ENCODE measurements at regions not wholly inside any gene's neighbourhood (a gene's known extent, or its start where the extent isn't known, plus 50 kb on each side); places are given as distances from the start of the nearest gene placed in this dataset.

DNA sequence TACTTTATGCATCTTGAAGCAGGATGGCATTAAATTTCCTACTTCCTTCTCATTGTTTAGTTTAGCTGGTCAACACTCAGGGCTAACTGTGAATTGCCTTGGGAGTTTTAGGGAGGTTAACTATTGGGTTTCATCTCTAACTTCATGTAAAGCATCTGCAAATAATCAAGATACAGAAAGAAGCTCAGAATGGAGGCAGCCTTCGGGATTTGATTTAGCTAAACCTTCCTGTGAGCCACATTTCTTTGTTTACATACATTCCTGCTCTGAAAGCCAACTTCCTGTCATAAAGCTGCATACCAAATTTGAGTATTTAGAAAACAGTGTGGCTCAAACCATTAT lies 131.7 kb upstream of the PCDH18 start:
- DNase-seq, result no peak

DNA sequence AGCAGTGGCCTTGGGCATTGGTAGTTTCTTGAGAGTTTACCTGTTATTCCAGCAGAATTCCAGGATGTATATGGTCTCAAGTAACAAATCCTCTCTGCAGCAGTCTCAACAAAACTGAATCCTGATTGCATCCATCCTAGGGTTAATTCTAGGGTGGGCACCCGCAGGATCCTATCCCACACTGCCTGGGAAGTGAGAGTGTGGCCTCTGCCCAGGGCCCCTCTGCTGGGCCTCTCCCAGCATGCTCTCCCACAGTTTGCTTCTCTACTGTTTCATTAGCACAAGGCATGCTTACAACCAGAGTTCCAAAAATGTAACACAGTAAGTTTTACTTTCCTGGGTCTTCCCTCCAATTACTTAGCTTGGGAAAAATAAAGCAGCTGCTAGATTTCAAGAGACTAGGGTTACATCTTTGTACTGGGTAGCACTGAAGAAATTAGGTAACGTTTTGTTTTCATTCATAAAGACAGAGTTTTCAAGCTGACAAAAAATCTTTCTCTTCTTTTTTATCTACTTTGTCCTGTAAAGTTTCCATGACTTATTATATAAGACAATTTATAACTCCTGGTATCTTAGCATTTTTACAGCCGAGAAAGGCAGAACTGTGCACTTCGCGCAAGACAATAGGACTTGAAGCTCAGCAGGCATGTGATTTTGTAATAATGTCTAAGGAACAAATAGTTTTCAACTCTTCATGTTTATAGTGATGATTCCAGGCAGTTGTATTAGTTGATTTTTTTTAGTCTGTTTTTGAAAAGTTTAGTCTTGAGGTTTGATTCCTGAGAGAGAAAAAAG lies 131.2 kb upstream of the PCDH18 start:
- DNase-seq, result no peak

DNA sequence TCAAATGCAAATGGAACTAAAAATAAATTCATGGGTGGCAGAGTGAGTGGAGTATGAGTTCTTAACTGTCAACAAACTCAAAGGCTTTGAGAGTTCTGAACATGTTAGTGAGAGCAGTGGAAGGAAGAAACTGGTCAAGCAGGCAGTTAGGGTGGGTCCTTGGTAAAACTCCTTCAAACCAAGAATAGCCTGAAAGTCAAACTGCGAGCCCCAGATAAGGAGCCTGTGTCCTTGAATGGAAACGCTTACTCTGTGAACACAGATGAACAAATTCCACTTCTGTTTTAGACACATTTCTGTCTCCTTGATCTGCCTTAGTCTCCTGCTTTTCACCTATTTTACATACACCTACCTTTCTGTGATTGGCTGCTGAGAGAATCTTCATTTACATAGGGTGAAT lies 129.4 kb upstream of the PCDH18 start:
- no peak for DNase-seq

DNA sequence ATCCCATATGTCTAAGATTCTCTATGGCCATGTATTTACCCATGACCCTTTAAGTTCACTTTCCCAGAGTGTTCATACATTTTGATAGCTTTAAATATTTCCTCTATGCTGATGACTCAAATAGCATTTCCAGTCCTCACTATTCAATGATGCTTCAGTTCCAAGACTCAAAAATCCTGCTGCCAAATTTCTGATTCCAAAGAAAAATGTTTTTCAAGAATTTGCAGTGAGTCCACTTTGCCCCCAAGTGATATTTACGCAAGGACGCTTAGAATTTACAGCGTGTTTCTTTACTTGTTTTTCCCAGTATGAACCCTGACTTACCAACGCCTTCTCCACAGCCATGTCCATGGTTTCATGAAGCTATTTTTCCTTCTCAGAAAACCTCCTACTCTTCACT lies 127.9 kb upstream of the PCDH18 start:
- no peak for DNase-seq

DNA sequence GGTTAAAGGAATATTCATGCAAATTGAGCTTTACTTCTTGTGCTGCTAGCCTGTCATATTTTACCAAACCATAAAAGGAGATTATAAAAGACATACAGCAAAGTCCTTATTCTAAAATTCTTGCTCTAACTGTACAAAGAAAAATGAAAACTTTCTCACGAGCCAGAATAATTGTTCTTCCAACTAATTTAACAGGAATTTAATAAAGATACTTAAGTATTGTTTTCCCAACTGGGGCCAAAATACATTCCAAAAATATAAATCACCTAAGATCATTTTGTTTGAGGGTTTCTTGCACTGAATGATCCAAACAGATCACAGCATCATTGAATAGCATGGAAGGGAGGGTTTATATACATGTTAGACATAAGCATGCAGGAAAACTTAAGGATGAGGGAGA lies 127.1 kb upstream of the PCDH18 start:
- DNase-seq, result no peak

DNA sequence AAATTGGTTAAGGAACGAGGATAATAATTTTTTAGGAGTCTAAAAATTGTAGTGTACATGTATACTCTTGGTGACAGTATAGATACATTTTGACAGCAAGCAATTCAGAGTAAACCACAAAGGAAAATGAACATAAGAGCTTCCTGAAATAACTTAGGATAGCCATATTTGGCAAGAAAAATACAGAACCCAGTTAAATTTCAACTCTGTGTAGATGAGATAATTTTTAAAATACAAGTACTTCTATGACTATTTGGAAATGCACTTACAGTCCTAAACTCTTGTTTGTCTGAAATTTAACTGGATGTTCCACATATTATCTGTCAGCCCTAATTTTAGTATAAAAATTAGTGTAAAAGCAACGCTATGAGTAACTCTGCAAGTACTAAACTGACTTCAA lies 124.4 kb upstream of the PCDH18 start:
- DNase-seq, result no peak

DNA sequence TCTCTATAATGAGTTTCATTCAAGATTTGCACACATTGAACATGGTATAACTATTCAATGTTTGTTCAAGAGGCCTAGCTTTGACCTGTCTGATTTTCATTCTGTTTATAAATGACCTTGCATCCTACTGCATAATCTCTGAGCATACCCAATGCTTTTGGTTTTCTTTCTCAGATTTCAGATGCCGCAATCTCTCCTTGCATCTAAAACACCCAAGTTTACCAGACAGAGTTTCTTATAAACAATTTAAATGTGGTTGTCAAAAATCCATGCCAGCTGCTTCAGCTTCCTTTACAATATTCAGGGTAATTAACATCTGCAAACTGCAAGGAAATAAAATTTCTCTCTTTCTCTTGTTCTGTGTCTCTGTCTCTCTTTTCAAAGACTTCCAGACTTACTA lies 123.0 kb upstream of the PCDH18 start:
- DNase-seq, result no peak

DNA sequence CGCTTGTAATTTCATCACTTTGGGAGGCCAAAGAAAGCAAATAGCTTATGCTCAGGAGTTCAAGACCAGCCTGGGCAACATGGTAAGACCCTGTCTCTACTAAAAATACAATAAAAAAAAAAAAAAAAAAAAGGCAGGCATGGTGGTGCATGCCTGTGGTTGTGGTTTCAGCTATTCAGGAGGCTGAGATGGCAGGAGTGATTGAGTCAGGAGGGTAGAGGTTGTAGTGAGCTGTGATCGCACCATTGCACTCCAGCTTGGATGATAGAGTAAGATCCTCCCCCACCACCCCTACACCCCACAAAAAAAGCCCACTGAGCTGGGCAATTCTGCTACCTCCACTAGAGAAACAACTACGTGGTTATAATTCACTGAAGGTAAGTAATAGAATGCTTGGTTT lies 118.8 kb upstream of the PCDH18 start:
- no peak for DNase-seq

DNA sequence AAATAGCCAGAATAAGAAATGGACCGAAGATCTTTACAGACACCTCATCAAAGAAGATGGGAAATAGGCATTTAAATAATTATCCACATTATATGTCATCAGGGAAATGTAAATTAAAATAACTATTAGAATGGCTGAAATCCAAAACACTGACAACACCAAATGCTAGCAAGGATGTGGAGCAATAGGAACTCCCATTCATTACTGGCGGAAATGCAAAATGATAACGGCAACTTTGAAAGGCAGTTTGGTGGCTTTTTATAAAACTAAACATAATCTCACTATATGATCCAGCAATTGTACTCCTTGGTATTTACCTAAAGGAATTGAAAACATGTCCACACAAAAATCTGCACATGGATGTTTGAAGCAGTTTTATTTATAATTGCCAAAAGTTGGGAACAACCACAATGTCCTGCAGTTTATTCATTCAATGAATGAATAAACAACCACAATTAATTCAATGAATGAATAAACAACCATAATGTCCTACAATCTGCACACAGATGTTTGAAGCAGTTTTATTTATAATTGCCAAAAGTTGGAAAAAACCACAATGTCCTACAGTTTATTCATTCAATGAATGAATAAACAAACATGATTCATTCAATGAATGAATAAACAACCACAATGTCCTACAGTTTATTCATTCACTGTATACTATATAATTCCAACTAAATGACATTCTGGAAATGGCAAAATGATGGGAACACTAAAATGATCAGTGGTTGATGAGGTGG lies 117.6 kb upstream of the PCDH18 start:
- DNase-seq, result no peak

DNA sequence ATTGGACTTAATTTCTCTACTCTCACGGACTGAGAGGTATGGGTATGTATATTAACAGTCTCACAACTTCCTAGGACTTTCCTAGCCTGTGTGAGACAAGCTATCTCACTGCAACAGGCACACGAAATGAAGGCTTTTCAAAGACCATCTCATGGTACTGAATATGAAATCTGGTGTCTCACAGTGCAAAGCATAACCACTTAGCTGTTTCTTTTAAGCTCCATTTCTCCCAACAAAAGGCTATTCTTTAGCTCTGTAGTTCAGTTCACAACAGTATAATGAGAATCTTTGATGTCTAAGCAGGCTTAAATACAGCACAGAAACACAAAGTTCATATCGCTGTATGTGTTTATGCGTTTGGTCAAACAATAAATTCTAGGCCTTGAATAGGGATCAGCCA lies 116.2 kb upstream of the PCDH18 start:
- no peak for DNase-seq

DNA sequence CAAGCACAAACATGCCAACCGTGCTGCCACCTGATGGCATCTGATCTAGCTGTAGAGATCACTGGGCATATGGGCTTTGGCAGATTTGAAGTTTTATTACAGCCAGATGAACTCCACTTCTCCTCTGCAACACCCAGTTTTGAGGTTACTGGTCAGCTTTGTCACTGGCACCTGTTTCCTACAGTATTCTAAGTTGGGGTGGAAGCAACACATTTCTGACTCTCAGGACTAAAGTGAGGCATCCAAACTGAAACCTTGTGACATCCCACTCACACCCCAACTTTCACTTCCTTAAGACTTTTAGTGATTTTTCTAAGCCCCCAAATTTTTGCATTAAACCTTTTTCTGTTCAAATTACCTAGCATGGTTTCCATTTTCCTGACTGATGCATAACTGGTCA lies 115.1 kb upstream of the PCDH18 start:
- DNase-seq, result no peak

DNA sequence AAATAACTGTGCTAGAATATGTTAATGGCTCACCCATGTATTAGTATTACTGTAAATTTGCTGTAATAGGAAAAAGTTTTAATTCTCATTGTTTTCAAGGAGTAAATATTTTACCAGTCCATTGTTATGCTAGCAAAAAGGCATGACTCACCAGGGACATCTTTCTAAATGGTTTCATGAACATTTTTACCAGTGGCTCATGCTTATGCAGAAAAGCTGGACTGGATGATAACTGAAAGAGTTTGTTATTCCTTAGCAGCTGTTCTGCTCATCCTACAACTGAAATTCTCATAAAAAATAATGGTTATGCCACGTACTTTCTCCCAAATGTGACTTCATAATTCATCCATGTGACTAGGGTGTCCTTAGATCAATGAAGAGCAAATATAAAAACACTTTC lies 111.9 kb upstream of the PCDH18 start:
- DNase-seq, result no peak

DNA sequence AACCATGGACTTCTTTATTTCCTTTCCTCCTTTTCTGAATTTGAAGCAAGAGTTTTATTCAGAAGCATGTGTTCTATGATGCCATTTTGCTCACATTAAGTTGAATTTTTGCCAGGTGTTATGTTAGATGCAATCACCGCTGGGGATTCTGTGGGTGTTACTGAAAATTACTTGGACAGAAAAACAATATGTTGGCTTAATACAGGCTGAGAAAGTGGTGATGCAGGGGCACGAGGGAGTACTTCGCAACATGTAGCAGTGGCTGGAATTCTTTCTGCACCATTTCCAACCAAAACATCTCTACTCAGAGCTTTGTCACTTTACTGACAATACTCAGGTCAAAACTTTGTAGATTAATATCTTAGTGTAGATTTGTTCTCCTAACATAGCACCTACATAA lies 109.2 kb upstream of the PCDH18 start:
- no peak for DNase-seq

DNA sequence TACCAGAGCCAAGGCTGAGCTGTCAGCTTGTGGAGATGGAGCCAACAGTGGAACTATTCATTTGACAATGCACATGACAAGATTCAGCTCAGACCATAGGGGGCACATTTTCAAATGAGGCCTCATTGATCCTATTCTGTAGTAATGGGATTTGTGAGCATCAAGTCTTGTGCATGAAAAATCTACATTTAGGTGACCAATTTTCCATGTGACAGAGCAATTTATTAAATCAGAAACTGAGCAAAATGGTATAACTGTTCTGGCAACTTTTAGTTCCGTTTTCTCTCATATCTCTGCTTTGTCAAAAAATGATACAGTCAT lies 108.5 kb upstream of the PCDH18 start:
- no peak for DNase-seq

DNA sequence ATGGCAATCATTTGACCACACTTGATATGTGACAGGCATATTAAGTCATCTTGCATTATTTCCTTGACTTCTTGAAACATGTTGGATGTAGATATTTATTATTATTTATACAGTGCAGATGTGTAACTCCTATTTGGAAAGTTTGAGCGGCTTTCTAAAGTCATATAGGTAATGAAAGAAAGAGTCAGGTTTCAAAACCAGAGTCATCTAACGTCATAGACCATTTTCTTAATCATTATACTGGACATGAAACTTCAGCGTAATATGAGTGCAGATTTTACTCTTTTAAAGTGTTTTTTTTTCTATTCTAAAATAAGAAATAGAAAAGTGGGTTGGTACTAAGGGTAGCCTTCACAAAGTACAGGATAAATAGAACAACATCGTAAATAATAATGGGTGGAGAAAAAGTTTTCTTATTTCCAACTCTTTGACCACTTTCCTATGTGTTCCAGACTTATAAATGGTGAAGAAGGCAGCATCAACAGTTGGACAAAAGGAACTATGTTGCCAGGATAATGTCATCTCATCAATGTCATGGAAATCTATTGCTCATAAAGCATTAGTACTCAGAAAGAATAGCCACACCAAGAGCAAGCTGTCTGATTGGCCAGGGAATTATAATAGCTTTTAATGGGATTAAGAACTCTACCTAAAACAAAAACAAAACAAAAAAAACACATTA lies 108.0 kb upstream of the PCDH18 start:
- DNase-seq, result no peak

DNA sequence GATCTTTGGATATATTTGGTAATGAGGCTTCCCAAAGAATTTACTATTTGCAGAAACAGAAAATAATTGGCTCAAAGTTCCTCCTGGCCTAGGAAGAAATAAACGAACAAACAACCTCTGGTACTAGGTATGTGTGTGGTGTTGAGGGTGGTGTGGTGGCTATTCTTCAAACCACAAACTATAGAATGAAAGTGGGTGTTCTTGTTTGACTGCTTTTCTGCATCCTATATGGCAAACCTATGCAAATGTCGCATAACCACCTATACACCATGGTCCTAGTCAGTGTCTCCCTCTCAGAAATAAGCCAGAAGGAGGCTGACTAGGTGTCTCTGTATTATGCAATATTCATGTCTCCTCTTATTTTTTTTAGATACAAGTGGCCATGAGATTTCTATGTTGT lies 106.6 kb upstream of the PCDH18 start:
- no peak for DNase-seq

DNA sequence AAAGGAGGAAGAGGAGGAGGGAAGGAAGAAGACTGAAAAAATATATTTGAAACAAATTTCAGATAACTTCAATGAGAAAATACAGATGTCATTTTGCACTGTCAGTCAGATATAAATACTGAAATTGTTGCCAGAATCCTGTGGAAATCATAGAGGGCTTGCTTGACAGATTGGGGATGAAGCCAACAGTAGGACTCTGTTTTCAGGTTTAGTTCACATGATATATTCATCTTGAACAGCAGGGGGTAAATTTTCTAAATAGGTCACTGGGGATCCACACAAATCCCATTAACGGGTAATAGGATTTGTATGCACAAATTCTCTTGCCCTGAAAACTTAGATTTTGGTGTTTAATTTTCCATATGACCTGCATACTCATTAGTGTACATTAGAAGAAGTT lies 103.3 kb upstream of the PCDH18 start:
- no peak for DNase-seq

DNA sequence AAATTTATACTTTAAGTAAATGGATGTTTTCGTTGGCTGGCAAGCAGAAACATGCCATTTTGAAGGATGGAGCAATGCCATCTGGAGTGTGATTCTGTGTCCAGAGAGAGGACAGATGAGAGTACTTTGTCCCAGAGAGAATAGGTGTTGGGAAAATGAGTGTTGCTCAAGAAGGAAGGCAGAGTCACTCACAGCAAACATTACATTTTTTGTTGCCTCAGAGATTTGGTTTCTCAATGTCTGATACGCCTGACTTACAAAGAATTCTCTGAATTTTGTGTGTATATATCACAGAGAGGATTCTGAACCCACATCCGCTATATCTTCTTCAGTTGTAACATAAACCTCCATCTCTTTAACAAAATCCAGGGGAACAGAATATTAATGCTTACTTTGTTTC lies 102.8 kb upstream of the PCDH18 start:
- DNase-seq, result no peak

DNA sequence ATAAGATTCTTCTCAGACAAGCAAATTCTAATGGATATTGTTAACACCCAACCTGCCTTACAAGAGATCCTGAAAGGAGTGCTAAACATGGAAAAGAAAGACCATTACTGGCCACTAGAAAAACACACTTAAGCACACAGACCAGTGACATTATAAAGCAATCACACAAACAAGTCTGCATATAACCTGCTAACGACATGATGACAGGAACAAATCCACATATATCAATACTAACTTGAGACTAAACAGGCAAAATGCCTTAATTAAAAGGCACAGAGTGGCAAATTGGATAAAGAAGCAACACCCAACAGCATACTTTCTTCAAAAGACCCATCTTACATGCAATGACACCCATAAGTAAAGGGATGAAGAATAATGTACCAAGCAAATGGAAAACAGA lies 100.5 kb upstream of the PCDH18 start:
- DNase-seq, result no peak

DNA sequence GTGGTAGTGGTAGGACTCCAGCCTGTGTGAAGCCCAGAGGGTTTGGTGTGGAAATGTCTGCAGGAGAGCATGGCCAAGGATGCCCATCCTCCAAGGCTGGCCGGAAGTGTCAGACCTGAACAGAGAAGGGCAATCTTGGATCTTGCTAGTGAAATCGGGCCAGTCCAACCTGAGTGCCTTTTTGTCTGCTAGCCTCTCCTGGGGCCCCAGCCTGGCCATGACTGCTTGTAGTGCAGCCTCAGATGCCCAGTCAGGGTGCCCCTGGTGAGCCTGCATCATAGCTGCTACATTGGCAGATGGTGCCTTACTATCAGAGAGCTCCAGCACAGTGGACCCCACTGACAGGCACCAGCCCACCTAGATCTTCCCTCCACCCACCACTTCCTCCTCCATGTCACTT lies 99.3 kb upstream of the PCDH18 start:
- no peak for DNase-seq

DNA sequence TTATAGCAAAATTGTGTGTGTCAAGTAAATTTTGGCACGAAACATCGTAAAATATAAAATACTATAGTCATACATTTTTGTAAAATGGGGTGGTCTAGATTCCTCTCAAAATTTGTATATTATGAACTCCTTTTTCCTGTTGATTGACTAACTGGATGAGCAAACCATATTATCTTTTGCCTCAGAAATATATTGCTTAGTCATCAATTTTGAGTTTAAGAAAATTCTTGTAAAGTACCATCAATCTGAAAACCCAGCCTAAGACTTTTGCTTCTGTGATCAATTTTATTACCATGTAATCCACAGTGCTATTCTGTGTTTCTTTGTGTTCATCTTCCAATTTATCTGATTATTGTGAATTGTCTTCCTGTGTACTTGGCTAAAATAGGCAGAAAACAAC lies 98.0 kb upstream of the PCDH18 start:
- no peak for DNase-seq

DNA sequence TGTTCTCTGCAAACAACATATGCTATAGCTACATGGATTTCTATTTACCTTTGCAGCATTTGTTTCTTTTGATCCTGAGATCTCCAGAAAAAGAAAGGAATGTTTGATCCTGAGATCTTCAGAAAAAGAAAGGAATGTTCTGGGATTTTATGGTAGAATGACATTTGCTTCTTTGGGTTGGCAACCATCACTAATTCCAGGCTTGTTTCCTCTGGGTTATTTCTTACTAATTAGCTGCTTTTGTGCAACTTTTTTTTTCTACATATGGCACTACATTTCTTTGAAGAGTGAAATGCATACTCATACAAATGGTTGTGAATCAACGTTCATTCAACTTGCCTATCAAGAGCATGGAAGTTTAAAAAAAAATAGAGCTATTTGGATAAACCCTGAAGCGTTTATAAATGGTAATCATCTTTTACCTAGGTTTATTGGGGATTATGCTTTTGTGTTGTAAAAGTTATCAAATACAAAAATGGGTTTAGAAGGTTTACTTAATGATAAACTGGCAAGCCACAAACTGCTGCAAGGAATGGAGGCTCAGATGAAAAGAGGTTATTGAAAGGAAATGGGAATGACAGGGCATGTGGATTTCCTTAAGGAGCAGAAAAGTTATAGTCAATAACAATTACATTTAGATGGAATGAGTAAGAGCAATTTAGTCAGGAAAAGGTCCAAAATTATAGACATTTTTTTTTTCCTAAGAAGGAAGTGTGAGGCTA lies 95.6 kb upstream of the PCDH18 start:
- DNase-seq, result no peak

DNA sequence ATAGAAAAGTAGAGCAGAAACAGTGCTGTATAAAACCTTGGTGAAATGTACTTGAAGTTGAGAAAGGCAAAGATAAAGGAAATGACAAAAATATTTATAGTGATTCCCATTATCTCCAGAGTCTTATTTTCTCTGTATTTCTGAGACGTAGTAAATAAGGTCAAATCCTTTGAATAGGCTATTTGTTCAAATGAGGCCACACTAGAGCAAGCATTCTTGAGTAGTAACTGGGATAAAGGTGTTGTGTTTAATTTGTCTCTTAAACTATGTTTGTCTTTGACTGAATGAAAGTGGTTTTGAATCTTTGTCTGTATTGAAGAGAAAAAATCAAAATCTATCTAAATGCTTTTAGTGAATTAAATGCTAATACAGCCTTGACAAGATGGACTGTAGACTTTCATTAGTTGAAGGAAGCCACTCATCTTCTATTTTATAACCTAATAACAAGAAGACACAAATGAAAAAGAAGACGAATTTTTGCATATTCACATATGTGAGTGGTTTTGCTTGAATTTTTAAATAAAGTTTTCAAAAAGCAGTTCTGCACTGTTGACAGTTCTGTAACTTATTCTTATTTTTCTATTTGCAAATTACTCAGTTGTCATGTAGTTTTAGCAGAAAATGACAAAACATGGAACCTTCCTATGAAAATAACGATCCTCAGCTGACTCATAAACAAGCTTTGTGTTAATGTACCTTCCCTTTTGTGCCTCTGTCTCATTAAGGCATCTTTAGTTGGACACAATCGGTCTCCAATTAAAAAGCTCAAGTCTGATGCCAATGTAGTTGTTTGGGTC lies 94.8 kb upstream of the PCDH18 start:
- DNase-seq, result no peak

Data from activated T-cell treated with anti-CD3 and anti-CD28 coated beads, Interleukin-2, amount 50 U/mL, for 48 hours (primary cell).